ENCODE measurements at regions not wholly inside any gene's neighbourhood (a gene's known extent, or its start where the extent isn't known, plus 50 kb on each side); places are given as distances from the start of the nearest gene placed in this dataset.
A peak's percentile ranks its signal among the peaks of the same experiment; 100 is the strongest.

GRCh38 chr11:44670794-44671193, 56.0 kb upstream of the TSPAN18 start:
- no peak for DNase-seq (ENCODE audit: low spot score)

GRCh38 chr11:44671234-44671633, 55.5 kb upstream of the TSPAN18 start:
- DNase-seq (ENCODE audit: low spot score): no peak

GRCh38 chr11:44673688-44674087, 53.1 kb upstream of the TSPAN18 start:
- no peak for DNase-seq (ENCODE audit: low spot score)

GRCh38 chr11:44674809-44675208, 52.0 kb upstream of the TSPAN18 start:
- DNase-seq (ENCODE audit: low spot score): peak; percentile 5

GRCh38 chr11:44675906-44676305, 50.9 kb upstream of the TSPAN18 start:
- DNase-seq (ENCODE audit: low spot score): no peak
